Aorta (tissue), 5 donors: ENCODE measurements at regions not wholly inside any gene's neighbourhood (a gene's known extent, or its start where the extent isn't known, plus 50 kb on each side); places are given as distances from the start of the nearest gene placed in this dataset.

Source experiments
- ATAC-seq: fragments of 200-7000 bp; cut with Tn5 transposase; one replicate; pipeline ENCODE4 v1.9.1; 2022; ENCODE audit warnings: moderate library complexity; ENCODE audit not compliant: low FRiP score
- DNase-seq, 2 donors: peaks; one replicate each; pipeline ENCODE4 v3.0.0-alpha.2; 2020
- H3K27ac ChIP-seq, 2 donors: one replicate each; pipeline ENCODE4 v1.5.1; 2013; ENCODE audit warnings: low read length in 2 of 2, mild to moderate bottlenecking in 2 of 2, moderate library complexity in 2 of 2, control low read depth in 1 of 2, inconsistent platforms in 1 of 2, low read depth in 1 of 2
- H3K27me3 ChIP-seq, 2 donors: one replicate each; pipeline ENCODE4 v1.6.1; 2013; ENCODE audit warnings: control low read depth in 1 of 2, low read length in 1 of 2, mild to moderate bottlenecking in 1 of 2, moderate library complexity in 1 of 2; ENCODE audit not compliant: insufficient read depth in 2 of 2, control insufficient read depth in 1 of 2
- H3K36me3 ChIP-seq, 2 donors: one replicate each; pipeline ENCODE4 v1.6.1; 2013; ENCODE audit warnings: control low read depth in 1 of 2, low read length in 1 of 2, mild to moderate bottlenecking in 1 of 2; ENCODE audit not compliant: insufficient read depth in 2 of 2, control insufficient read depth in 1 of 2
- H3K4me1 ChIP-seq, 2 donors: one replicate each; pipeline ENCODE4 v1.6.1; 2013; ENCODE audit warnings: low read length in 2 of 2, control low read depth in 1 of 2, mild to moderate bottlenecking in 1 of 2, moderate library complexity in 1 of 2; ENCODE audit not compliant: insufficient read depth in 2 of 2, control insufficient read depth in 1 of 2
- H3K4me3 ChIP-seq, 2 donors: one replicate each; pipeline ENCODE4 v1.5.1; 2013; ENCODE audit warnings: low read length in 2 of 2, control low read depth in 1 of 2, mild to moderate bottlenecking in 1 of 2
- H3K9me3 ChIP-seq: one replicate; pipeline ENCODE4 v1.6.1; 2013; ENCODE audit warnings: mild to moderate bottlenecking, low read length; ENCODE audit not compliant: control insufficient read depth
- WGBS, 2 donors: extraction: QIAGEN DNeasy Blood & Tissue Kit; methylation state at CpG; one replicate each; pipeline ENCODE4 v1.1.7; 2013; 5-methylcytosine and 5-hydroxymethylcytosine counted together
- intact Hi-C, 2 donors: fragments of 100-400 bp; cut with DNase I; formaldehyde crosslinking; loops; one replicate each; pipeline versions ENCODE4 v1.14.2 to v1.15.0; 2022
- donor health status: healthy with polysubstance abuse.
- donor health status: Bipolar disorder and iron deficiency.
- donor health status: DM: no; HTN: no; CAD: no.
- donor health status: DM: no; HTN: no; CAD: no.
- donor health status: DM: yes; HTN: yes; CAD: no.

DNA sequence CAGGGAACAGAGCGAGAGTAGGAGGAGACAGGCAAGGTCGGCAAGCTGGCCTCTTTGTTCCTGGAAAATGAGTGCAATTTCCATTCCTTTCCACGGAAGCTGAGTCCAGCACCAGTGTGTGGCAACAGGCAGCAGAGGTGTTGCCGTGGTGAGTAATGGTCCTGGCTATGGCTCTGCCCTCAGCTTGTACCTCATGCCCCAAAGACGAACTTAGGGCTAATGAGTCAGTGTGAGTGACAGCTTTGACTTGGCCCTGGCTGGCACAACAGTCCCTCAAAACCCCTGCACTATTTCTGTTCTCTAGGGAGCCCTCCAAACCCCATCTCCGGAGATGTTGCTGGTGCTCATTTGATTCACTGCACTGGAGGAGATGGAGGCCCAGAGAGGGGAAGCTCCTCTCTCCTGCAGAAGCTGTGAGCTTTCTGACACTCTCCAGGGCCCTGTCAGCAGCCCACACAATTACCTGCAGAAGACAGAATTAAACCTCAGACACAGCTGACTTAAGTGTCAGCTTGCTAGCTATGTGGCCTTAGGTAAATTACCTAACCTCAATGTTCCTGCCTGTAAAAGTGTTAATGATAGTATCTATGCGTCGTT is 129.9 kb downstream of the TMEM132E start:
- WGBS, 2 donors = 51 to 57% methylated on average over 8 of the region's 8 CpGs
- Histone ChIP-seq H3K9me3 (no peaks in the 10 kb centered on the region), H3K4me3 (no peak overlapping the region), H3K4me1 (no peaks in the 10 kb centered on the region), H3K27ac (no peak overlapping the region), H3K36me3 (no peaks in the 10 kb centered on the region), H3K27me3 (no peaks in the 10 kb centered on the region)
- DNase-seq (no peak), ATAC-seq (no peak)
- intact Hi-C loops = no loop called here

DNA sequence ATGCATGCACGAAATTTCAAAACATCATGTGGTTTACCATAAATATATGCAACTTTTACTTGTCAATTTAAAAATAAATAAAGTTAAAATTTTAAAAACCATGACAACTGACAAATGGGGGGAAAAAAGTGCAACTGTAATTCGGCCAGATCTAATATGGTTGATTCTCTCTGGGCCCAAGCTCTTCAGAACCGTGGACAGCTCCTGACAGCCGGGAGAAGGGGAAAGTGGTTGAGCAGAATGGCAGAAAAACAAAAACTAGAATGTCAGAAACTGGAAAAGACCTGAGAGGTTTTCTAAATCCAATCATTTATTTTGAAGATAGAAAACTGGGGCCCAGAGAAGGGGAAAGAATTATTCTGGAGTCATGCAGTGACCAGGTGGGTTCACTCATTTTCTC is 126.6 kb downstream of the TMEM132E start:
- intact Hi-C loops = no loop called here
- H3K27ac ChIP-seq = no peak overlapping the region
- H3K4me1 ChIP-seq = no peaks in the 10 kb centered on the region
- WGBS, 2 donors = 5 to 6% methylated on average over 4 of the region's 4 CpGs
- ATAC-seq (no peak), DNase-seq (no peak)
- no peak overlapping the region for H3K4me3 ChIP-seq
- no peaks in the 10 kb centered on the region for H3K36me3 ChIP-seq
- H3K27me3 ChIP-seq = no peaks in the 10 kb centered on the region
- H3K9me3 ChIP-seq = peaks cover 2% of the 10 kb centered on the region

DNA sequence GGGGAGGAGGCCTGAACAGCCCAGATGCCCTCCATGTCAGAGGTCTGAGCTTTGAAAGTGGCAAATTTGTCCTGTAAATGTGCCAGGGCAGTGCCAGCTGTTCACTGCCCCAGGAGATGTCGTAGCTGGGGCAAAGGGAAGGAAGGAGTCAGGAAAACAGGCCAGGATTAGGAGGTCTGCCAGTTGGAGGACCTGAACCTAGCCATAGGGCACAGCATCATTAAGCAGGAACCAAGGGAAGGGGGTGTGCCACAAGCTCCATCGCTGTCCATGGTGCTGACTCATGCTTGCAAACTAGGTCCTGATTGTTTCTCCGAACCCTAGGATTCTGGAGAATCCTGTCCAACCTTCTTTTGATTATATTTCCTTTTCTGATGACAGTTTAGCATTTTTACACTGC is 124.2 kb downstream of the TMEM132E start:
- H3K27ac ChIP-seq = no peak overlapping the region
- 16 to 27% methylated on average over 3 of the region's 3 CpGs for WGBS, 2 donors
- peaks cover 0 to 2% of the 10 kb centered on the region in 2 donors for H3K27me3 ChIP-seq
- DNase-seq = no peak
- no peaks in the 10 kb centered on the region for H3K36me3 ChIP-seq
- intact Hi-C loops = no loop called here
- H3K9me3 ChIP-seq = peaks cover 2% of the 10 kb centered on the region
- H3K4me1 ChIP-seq = no peaks in the 10 kb centered on the region
- no peak overlapping the region for H3K4me3 ChIP-seq
- no peak for ATAC-seq

DNA sequence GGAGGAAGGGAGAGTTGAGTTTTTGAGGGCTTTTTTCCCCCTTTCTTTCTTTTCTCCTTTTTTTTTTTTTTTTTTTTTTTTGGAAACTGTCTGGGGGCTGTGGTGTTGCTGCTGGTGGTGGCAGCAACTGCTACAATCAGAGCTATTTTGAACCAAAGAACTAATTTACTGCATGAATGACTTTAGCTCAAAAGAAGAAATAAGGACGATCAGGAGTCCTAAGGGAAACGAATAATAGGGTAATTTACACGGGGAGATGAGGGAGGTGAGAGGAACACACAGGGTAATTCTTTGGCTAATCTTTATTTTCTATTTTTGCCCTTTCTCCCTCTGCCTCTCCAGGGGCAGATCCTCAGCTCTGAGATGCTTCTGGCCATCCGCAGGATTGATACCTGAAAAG is 119.8 kb downstream of the TMEM132E start:
- Histone ChIP-seq H3K9me3 (peaks cover 2% of the 10 kb centered on the region), H3K27ac (no peak overlapping the region), H3K36me3 (no peaks in the 10 kb centered on the region), H3K27me3 (peaks cover 0 to 2% of the 10 kb centered on the region in 2 donors), H3K4me1 (no peaks in the 10 kb centered on the region), H3K4me3 (no peak overlapping the region)
- intact Hi-C loops = no loop called here
- 36 to 47% methylated on average over 4 of the region's 4 CpGs for WGBS, 2 donors
- no peak for ATAC-seq
- no peak for DNase-seq

DNA sequence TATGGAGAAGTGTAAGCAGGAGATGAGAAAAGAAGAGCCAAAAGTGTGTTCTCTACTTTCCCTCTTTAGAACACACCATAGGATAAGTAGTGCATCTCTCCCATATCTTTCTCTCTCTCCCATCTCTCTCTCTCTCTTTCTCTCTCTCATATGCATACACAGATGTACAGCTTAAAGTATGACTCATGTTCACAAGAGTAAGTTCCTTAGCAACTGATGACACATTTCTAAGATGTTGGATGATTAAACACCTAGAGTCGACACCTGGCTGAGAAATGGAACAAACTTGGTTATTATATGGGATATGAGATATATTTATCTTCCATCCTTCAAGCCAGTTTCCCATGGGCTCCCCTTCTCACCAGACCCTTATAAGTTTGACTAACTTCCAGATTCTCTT is 113.5 kb downstream of the TMEM132E start:
- no peak for DNase-seq
- H3K27me3 ChIP-seq = no peaks in the 10 kb centered on the region
- ATAC-seq = no peak
- H3K4me3 ChIP-seq = no peak overlapping the region
- 56 to 61% methylated on average over 1 of the region's 1 CpG for whole genome bisulfite sequencing, 2 donors
- H3K27ac ChIP-seq = no peak overlapping the region
- no peaks in the 10 kb centered on the region for H3K4me1 ChIP-seq
- intact Hi-C loops = no loop called here
- H3K36me3 ChIP-seq = no peaks in the 10 kb centered on the region
- H3K9me3 ChIP-seq = no peaks in the 10 kb centered on the region
